ENCODE measurements at regions not wholly inside any gene's neighbourhood (a gene's known extent, or its start where the extent isn't known, plus 50 kb on each side); places are given as distances from the start of the nearest gene placed in this dataset.

DNA sequence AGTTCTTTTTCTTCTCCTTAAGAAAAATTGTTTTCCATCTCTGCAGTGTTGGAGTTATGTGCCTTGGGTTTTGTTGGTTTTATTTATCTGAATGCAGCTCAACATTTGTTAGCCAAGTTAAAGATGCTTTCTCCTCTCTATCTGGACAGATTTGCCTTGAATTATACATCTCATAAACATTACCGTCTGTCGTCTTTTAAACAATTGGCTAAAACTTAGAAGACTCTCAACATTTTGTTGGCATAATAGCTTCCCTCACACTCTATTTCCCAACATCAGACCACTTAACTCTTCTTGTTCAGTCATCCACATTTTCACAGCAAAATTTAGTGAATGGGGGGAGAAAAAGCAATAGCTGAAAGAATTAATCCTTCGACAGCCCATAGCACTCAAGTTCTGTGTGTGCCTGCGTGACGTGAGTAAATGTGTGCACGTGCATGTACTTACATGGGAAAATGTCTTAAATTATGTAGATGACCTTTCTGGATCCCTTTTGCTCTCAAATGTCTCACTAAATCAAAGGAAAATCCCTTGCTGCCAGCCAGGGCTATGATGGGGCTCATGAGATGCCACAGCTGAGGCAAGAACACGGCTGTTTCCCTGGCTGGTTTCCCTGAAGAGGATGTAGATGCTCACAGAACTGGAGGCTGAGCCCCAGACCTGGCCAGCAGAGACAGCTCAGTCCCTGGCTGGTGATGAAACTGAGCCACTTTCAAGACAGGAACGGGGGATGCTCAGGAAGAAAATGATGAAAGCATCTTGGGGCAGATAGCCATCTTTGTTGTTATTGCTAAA lies 382.2 kb downstream of the FBXW7 start:
- H3K27ac Mint-ChIP-seq = no peak overlapping the region
- Histone ChIP-seq H3K4me2 (replicated peaks; ENCODE audit: low read depth, low read length, poor library complexity, severe bottlenecking) (no peak overlapping the region), H3K9ac (ENCODE audit: low read length) (no peak overlapping the region), H3K79me2 (ENCODE audit: control insufficient read depth, insufficient read depth, low read length) (no peaks in the 10 kb centered on the region), H3K9me3 (ENCODE audit: control extremely low read depth in 1 of 3, control insufficient read depth in 2 of 3, insufficient read depth in 1 of 3, low read length in 2 of 3) (peaks cover 0 to 3% (median 0%) of the 10 kb centered on the region in 3 donors), H3K4me3 (ENCODE audit: control extremely low read depth in 1 of 5, extremely low read depth in 1 of 5, insufficient read depth in 1 of 5, low read depth in 2 of 5, low read length in 4 of 5) (no peak overlapping the region), H3K27ac (ENCODE audit: low read length in 2 of 2) (no peak overlapping the region), H3K4me1 (ENCODE audit: control insufficient read depth in 2 of 2, insufficient read depth in 2 of 2, low read length in 2 of 2) (no peaks in the 10 kb centered on the region), H2AFZ (ENCODE audit: insufficient read depth, low read depth, low read length, poor library complexity, severe bottlenecking) (no peak overlapping the region), H3K27me3 (replicated peaks in 1 of 4; ENCODE audit: control extremely low read depth in 1 of 4, control insufficient read depth in 3 of 4, insufficient read depth in 4 of 4, low read length in 3 of 4) (peaks cover 0 to 4% (median 0%) of the 10 kb centered on the region in 4 experiments), H4K20me1 (ENCODE audit: control insufficient read depth, insufficient read depth, low read length, poor library complexity, severe bottlenecking) (no peaks in the 10 kb centered on the region), H3K36me3 (replicated peaks in 1 of 2; ENCODE audit: control extremely low read depth in 1 of 2, control insufficient read depth in 1 of 2, extremely low read depth in 1 of 2, insufficient read depth in 2 of 2, low read length in 1 of 2) (no peaks in the 10 kb centered on the region)
- intact Hi-C loops (cut with micrococcal nuclease) = no loop called here
- ChIA-PET POLR2A (no interaction called here), CTCF (no interaction called here)
- H3K27me3 Mint-ChIP-seq = peaks cover 14% of the 10 kb centered on the region
- H3K9me3 Mint-ChIP-seq (ENCODE audit: insufficient read depth) = no peaks in the 10 kb centered on the region
- no peaks in the 10 kb centered on the region for H3K4me1 Mint-ChIP-seq
- no peak for ATAC-seq (ENCODE audit: low read depth)
- DNase-seq = no peak
- WGBS (ENCODE audit: insufficient coverage) = 100% methylated on average over 6 of the region's 8 CpGs
- TF ChIP-seq EZH2 (IDR thresholded peaks at IDR 0.05; ENCODE audit: borderline replicate concordance, insufficient read depth, low read depth, low read length, poor library complexity, severe bottlenecking) = no peak
- TF ChIP-seq, protein P1, sequence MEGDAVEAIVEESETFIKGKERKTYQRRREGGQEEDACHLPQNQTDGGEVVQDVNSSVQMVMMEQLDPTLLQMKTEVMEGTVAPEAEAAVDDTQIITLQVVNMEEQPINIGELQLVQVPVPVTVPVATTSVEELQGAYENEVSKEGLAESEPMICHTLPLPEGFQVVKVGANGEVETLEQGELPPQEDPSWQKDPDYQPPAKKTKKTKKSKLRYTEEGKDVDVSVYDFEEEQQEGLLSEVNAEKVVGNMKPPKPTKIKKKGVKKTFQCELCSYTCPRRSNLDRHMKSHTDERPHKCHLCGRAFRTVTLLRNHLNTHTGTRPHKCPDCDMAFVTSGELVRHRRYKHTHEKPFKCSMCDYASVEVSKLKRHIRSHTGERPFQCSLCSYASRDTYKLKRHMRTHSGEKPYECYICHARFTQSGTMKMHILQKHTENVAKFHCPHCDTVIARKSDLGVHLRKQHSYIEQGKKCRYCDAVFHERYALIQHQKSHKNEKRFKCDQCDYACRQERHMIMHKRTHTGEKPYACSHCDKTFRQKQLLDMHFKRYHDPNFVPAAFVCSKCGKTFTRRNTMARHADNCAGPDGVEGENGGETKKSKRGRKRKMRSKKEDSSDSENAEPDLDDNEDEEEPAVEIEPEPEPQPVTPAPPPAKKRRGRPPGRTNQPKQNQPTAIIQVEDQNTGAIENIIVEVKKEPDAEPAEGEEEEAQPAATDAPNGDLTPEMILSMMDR (IDR thresholded peaks at IDR 0.05) = no peak
- H3K4me3 Mint-ChIP-seq = no peak overlapping the region

DNA sequence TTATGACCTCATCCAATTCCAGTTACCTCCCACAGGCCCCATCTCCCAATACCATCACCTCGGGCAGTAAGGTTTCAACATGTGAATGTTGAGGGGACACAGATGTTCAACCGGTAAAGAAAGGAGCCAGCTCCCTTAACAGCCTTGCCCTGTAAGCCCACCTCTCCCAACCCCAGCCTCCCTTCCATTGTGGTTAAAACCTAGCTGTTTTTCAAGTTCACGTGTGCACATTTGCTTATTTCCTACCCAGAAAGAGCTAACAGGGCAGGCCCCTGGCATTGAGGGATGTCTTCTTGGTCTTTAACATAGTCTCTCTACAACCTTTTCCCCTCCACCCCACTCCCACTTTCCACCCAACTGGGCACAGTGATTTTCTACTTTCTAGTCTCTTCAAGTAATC lies 385.7 kb downstream of the FBXW7 start:
- Mint-ChIP-seq H3K9me3 (ENCODE audit: insufficient read depth) (peaks cover 7% of the 10 kb centered on the region), H3K4me3 (no peak overlapping the region), H3K27ac (no peak overlapping the region), H3K27me3 (peaks cover 4% of the 10 kb centered on the region), H3K4me1 (no peaks in the 10 kb centered on the region)
- 61% methylated on average over 3 of the region's 3 CpGs for WGBS (ENCODE audit: insufficient coverage)
- POLR2A ChIA-PET = no interaction called here
- Histone ChIP-seq H3K4me2 (replicated peaks; ENCODE audit: low read depth, low read length, poor library complexity, severe bottlenecking) (no peak overlapping the region), H4K20me1 (ENCODE audit: control insufficient read depth, insufficient read depth, low read length, poor library complexity, severe bottlenecking) (no peaks in the 10 kb centered on the region), H3K9me3 (ENCODE audit: control extremely low read depth in 1 of 3, control insufficient read depth in 2 of 3, insufficient read depth in 1 of 3, low read length in 2 of 3) (peaks cover 3 to 15% (median 13%) of the 10 kb centered on the region in 3 donors), H2AFZ (ENCODE audit: insufficient read depth, low read depth, low read length, poor library complexity, severe bottlenecking) (no peak overlapping the region), H3K4me3 (ENCODE audit: control extremely low read depth in 1 of 5, extremely low read depth in 1 of 5, insufficient read depth in 1 of 5, low read depth in 2 of 5, low read length in 4 of 5) (no peak overlapping the region), H3K9ac (ENCODE audit: low read length) (no peak overlapping the region), H3K36me3 (replicated peaks in 1 of 2; ENCODE audit: control extremely low read depth in 1 of 2, control insufficient read depth in 1 of 2, extremely low read depth in 1 of 2, insufficient read depth in 2 of 2, low read length in 1 of 2) (no peaks in the 10 kb centered on the region), H3K27me3 (replicated peaks in 1 of 4; ENCODE audit: control extremely low read depth in 1 of 4, control insufficient read depth in 3 of 4, insufficient read depth in 4 of 4, low read length in 3 of 4) (peaks cover 0 to 4% (median 0%) of the 10 kb centered on the region in 4 experiments), H3K27ac (ENCODE audit: low read length in 2 of 2) (no peak overlapping the region), H3K4me1 (ENCODE audit: control insufficient read depth in 2 of 2, insufficient read depth in 2 of 2, low read length in 2 of 2) (no peaks in the 10 kb centered on the region), H3K79me2 (ENCODE audit: control insufficient read depth, insufficient read depth, low read length) (no peaks in the 10 kb centered on the region)
- CTCF ChIA-PET = no interaction called here
- no peak for ATAC-seq (ENCODE audit: low read depth)
- TF ChIP-seq, protein P1 (IDR thresholded peaks at IDR 0.05) = no peak
- TF ChIP-seq EZH2 (IDR thresholded peaks at IDR 0.05; ENCODE audit: borderline replicate concordance, insufficient read depth, low read depth, low read length, poor library complexity, severe bottlenecking) = no peak
- DNase-seq = no peak
- intact Hi-C loops (cut with micrococcal nuclease) = no loop called here

Measured in B cell (primary cell).